ENCODE measurements at regions not wholly inside any gene's neighbourhood (a gene's known extent, or its start where the extent isn't known, plus 50 kb on each side); places are given as distances from the start of the nearest gene placed in this dataset.

DNA sequence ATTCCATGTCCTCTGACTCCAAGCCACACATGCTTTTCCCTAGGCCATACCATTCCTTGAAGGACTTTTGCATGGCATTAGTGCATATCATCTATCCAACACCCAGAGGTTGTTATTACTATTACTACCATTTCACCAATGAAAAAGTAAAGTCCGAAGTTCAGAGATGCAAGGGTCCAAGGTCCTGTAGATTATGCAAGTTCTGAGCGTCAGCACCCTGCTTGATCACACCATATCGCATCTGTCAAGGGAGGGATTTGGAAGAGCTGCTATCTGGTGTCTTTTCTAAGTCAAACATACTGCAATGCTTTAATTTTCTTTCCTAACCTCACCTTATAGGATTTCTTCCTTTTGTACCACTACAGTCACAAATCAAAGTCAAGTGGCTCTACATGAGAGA, 214.7 kb upstream of the CADM1 start:
- H3K27ac Mint-ChIP-seq: no peak overlapping the region
- no peaks in the 10 kb centered on the region for H3K36me3 Mint-ChIP-seq (ENCODE audit: low read depth)
- H3K27me3 Mint-ChIP-seq (ENCODE audit: low read depth): no peaks in the 10 kb centered on the region
- no peak overlapping the region for H3K4me3 Mint-ChIP-seq
- no peaks in the 10 kb centered on the region for H3K9me3 Mint-ChIP-seq
- no peaks in the 10 kb centered on the region for H3K4me1 Mint-ChIP-seq (ENCODE audit: low read depth)

DNA sequence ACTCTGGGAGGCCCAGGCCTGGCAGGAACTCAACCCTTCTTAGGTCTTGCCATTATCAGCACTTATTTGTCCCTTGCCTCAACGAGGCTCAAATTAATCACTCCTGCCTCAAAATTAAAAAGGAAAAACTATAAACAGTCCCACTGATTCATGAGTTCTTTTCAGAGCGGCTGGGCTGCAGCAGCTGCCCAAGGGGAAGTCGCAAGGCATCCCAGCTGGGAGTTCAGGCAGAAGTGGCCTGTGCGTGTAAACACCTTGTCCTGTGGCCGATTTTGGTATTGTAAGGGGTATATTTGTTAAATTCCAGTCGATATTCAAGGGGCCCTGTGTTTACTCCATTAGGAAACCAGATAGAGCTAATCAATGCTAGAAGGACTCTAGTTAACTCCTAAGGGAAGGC, 213.9 kb upstream of the CADM1 start:
- Mint-ChIP-seq H3K27ac (no peak overlapping the region), H3K27me3 (ENCODE audit: low read depth) (no peaks in the 10 kb centered on the region), H3K9me3 (no peaks in the 10 kb centered on the region), H3K36me3 (ENCODE audit: low read depth) (no peaks in the 10 kb centered on the region), H3K4me1 (ENCODE audit: low read depth) (no peaks in the 10 kb centered on the region), H3K4me3 (no peak overlapping the region)

DNA sequence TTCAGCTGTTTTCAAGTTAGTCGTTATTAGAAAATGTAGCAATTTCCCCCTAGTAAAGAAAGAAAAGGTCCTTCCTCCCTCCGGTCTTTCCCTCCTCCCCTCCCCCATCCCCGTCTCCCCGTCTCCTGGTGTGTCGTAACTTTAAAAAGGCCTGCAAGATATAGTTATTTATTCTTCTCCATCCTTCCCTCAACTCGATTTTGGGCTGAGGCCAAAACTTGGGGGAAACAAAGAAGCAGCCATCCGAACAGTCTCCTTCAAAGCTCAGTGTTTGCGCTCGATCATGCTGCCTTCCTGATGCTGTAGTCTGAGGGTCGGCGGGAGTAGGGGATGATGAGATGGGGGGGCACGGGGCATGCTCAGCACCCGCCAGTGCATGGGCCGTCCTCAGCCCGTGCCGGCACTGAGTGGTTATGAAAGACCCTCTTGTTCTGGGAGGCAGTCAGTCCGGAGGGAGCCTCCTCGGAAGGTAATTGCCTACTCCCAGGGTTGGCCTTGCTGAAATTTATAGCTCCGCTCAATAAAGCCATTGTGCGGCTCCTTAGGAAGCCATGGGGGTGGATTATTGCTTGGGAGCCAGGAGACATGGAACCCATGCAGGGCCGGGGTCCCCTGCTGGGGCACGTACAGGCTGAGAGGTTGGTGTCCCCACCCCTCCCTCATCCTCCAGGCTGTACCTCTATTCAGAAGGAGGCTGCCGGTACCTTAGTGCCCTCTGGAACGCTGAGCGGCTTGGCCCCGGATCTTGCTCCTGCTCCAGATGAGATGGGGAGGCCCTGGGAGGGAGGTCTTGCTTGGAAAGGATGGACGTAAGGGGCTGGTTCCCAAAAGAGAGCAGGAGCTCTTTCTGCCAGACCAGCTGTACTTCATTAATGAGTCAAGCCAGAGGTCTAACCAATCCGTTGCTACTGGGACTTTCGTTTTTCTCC, 212.7 kb upstream of the CADM1 start:
- Mint-ChIP-seq H3K4me1 (ENCODE audit: low read depth) (no peaks in the 10 kb centered on the region), H3K9me3 (no peaks in the 10 kb centered on the region), H3K4me3 (no peak overlapping the region), H3K36me3 (ENCODE audit: low read depth) (no peaks in the 10 kb centered on the region), H3K27ac (no peak overlapping the region), H3K27me3 (ENCODE audit: low read depth) (no peaks in the 10 kb centered on the region)

DNA sequence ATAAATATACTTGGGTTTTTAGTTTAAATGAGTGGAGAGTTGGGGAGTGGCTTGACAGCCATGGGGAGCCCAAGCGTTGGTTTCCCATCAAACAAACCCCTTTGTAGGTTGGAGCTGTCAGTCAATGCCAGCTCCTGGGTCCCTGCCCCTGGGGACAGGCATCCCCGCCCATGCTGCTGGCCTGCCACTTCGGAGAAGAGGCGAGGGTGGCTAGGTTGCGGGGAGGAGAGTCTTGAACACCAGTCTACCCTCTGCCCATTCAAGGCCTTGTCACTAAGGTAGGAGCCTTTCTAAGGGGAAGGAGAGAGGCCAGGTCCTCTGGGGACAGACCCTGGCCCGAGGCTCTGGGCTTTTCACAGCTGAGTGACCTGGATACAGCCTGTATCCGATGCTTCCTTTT, 211.9 kb upstream of the CADM1 start:
- Mint-ChIP-seq H3K4me3 (no peak overlapping the region), H3K27me3 (ENCODE audit: low read depth) (no peaks in the 10 kb centered on the region), H3K9me3 (no peaks in the 10 kb centered on the region), H3K36me3 (ENCODE audit: low read depth) (no peaks in the 10 kb centered on the region), H3K4me1 (ENCODE audit: low read depth) (no peaks in the 10 kb centered on the region), H3K27ac (no peak overlapping the region)

DNA sequence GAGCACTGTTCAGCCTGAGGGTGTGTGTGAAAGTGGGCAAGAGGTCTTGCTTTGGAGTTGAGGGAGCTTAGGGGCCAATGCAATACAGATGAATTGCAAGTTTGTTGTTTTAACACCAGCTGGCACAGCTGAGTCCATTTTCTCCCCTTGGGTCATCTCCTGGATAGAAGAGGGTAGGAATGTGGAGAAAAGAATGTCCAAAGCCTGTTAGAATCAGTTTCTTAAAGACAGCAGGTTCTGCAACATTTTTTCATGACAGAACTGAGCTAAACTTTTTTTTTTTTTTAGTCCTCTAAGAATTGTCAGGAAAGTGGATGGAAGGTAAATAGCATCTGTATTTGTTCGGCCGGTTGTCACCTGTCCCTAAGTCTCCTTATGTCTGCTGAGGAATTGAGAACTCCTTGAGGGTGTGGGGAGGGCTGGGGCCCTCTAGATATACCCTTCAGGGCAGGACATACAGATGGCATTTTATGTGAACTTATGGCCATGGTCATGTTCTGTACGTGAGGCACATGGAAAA, 211.1 kb upstream of the CADM1 start:
- Mint-ChIP-seq H3K36me3 (ENCODE audit: low read depth) (no peaks in the 10 kb centered on the region), H3K4me1 (ENCODE audit: low read depth) (no peaks in the 10 kb centered on the region), H3K27ac (no peak overlapping the region), H3K4me3 (no peak overlapping the region), H3K27me3 (ENCODE audit: low read depth) (no peaks in the 10 kb centered on the region), H3K9me3 (no peaks in the 10 kb centered on the region)

DNA sequence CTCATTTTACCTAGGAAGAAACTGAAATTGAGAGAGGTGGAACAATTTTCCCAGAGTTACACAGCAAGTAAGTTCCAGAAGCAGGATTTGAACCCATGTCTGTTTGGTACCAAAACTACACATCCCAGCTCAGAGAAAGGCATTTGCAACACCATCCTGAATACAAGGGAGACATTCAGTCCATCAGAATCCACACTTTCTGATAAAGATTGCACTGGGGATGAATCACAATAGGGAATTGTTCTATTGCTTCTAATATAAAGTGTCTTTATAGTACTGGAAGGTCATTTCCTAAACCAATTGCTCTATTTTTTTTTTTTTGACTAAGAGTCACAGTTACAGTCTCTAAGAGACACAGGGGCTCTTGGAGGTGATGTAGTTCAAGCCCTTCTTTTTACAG, 208.1 kb upstream of the CADM1 start:
- peaks cover 3% of the 10 kb centered on the region for H3K4me1 Mint-ChIP-seq (ENCODE audit: low read depth)
- H3K27me3 Mint-ChIP-seq (ENCODE audit: low read depth): peaks cover 5% of the 10 kb centered on the region
- no peaks in the 10 kb centered on the region for H3K36me3 Mint-ChIP-seq (ENCODE audit: low read depth)
- H3K4me3 Mint-ChIP-seq: no peak overlapping the region
- H3K27ac Mint-ChIP-seq: no peak overlapping the region
- H3K9me3 Mint-ChIP-seq: no peaks in the 10 kb centered on the region

DNA sequence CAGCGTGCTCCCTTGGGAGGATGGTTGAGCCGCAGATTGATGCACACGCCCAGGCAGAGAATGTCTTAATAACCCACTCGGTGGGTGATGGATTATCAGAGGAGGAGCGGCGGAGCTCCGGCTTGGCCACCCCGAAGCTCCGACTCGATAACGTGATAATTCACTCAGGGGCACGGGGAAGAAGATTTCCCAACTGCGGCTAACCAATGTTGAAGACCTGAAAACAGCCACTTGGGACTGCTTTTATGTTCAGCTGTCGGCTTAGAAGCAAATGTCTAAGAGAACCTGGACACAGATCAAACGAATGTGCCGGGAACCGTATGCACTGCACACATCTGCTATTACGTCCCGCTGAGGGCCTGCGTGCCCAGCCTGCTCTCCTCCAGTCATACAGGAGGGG, 206.8 kb upstream of the CADM1 start:
- H3K27me3 Mint-ChIP-seq (ENCODE audit: low read depth): peaks cover 5% of the 10 kb centered on the region
- peaks cover 3% of the 10 kb centered on the region for H3K4me1 Mint-ChIP-seq (ENCODE audit: low read depth)
- H3K36me3 Mint-ChIP-seq (ENCODE audit: low read depth): no peaks in the 10 kb centered on the region
- H3K4me3 Mint-ChIP-seq: no peak overlapping the region
- H3K9me3 Mint-ChIP-seq: no peaks in the 10 kb centered on the region
- H3K27ac Mint-ChIP-seq: no peak overlapping the region

DNA sequence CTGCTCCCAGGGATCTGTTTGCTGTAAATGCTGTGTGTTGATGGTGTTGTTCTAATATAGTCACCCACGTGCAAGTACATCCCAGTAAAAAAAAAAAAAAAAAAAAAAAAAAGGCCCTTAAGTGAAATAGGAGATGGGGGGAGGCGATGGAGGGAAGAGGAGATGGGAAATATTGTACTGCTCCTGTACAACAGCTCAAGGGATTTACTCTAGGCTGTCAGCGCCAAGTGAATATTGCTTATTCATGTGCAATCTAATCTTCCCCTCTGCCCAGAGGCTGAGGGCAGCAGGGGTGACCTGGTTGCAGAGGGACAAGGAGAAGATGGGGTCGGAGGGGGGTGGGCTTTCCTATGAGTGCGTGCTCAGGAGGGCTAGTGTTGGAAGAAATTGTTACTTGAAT, 206.2 kb upstream of the CADM1 start:
- Mint-ChIP-seq H3K36me3 (ENCODE audit: low read depth) (no peaks in the 10 kb centered on the region), H3K4me3 (no peak overlapping the region), H3K9me3 (no peaks in the 10 kb centered on the region), H3K27me3 (ENCODE audit: low read depth) (peaks cover 5% of the 10 kb centered on the region), H3K4me1 (ENCODE audit: low read depth) (peaks cover 3% of the 10 kb centered on the region), H3K27ac (no peak overlapping the region)

DNA sequence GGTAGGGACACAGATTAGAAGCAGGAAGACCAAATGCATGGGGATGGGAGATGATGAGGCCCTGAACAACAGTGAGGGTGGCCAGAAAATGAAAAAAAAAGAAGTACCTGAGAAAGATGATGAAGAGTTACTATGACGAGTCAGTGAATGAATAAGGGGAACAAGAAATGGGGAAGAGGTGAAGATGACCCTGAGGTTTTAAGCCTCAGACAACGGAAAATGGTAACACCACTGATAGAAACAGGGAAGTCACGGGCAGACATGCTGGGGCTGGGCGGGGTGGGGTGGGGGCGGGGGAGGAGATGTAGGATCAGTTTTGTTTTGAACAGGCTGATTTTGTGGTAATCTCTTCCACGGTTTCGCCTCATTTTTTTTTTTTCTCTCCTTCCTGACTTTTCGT, 205.1 kb upstream of the CADM1 start:
- H3K36me3 Mint-ChIP-seq (ENCODE audit: low read depth): no peaks in the 10 kb centered on the region
- peaks cover 5% of the 10 kb centered on the region for H3K27me3 Mint-ChIP-seq (ENCODE audit: low read depth)
- H3K27ac Mint-ChIP-seq: no peak overlapping the region
- peaks cover 3% of the 10 kb centered on the region for H3K4me1 Mint-ChIP-seq (ENCODE audit: low read depth)
- H3K9me3 Mint-ChIP-seq: peaks cover 3% of the 10 kb centered on the region
- H3K4me3 Mint-ChIP-seq: no peak overlapping the region

DNA sequence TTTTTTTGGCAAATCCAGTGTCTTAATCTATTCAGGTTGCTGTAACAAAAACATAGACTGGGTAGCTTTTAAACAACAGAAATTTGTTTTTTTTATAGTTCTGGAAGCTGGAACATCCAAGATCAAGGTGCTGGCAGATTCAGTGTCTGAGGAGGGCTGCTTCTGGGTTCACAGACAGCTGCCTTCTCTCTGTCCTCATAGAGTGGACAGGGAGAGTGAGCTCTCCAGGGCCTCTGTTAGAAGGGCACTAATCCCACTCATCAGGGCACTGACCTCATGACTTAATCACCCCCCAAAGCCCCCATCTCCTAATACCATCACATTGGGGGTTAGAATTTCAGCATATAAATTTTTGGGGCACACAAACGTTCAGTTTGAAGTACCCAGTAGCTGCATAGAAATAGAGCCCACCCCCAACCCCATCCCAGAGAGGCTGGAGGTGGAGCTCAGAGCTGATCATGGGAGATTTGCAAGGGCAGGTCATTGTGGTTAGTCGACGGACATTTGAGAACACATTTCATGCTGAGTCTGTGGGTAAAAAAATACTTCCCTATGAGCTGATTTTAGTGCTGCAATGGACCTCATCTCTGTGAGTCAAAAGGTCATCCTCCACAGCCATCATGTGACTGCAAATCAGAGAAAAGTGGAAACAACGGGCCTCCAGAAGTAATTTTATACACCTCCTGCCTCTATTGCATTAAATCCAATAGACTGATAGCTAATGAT, 203.1 kb upstream of the CADM1 start:
- H3K4me1 Mint-ChIP-seq (ENCODE audit: low read depth): peaks cover 3% of the 10 kb centered on the region
- peaks cover 3% of the 10 kb centered on the region for H3K9me3 Mint-ChIP-seq

DNA sequence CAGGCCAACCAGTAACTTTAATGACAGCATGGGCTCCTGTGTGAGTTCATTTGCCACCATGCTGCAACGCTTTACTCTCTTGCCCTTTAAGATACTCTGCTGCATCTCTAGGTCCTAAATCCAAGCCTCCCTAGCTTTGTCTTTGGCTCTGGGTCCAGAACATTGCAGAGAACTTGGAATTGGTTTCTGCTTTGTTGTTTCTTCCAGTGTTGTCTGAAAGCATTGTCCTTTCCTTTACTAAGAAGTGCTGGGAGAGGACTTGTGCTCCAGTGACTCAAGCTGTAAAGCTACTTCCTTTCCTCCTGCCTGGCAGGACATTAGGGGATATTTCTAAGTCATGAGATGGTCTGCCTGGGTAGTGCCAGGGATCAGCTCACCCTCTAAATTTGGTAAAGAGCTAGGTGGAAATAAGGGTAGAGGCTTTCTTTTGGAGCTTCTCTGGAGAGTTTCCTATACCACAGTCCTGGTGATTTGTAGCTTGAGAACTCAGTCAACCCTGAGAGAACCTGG, 202.5 kb upstream of the CADM1 start:
- Mint-ChIP-seq H3K4me3 (no peak overlapping the region), H3K27ac (no peak overlapping the region), H3K27me3 (ENCODE audit: low read depth) (peaks cover 5% of the 10 kb centered on the region), H3K9me3 (peaks cover 3% of the 10 kb centered on the region), H3K36me3 (ENCODE audit: low read depth) (no peaks in the 10 kb centered on the region), H3K4me1 (ENCODE audit: low read depth) (peaks cover 3% of the 10 kb centered on the region)

More for the DNA sequence above, 203.1 kb upstream of the CADM1 start:
- H3K27me3 Mint-ChIP-seq (ENCODE audit: low read depth): peaks cover 5% of the 10 kb centered on the region
- H3K36me3 Mint-ChIP-seq (ENCODE audit: low read depth): no peaks in the 10 kb centered on the region
- H3K27ac Mint-ChIP-seq: no peak overlapping the region
- H3K4me3 Mint-ChIP-seq: no peak overlapping the region

DNA sequence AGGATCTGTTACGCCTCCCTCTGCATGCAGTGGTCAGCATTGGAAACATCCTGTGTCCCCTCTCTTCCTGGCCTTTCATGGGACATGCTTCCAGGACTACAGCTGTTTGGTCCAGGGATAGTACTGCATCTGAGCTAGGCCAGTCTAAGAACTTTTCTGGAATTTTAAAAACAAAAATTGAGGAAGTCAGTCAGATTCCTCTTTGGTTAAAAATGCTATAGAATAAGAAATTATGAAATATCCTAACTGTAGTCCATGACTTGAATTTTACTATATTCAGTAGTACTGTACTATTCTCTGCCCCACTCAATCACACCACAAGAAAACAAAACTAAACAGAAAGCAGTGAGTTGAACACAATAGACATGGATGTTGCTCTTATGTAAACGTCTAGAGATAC, 201.0 kb upstream of the CADM1 start:
- no peak overlapping the region for H3K27ac Mint-ChIP-seq
- no peak overlapping the region for H3K4me3 Mint-ChIP-seq
- peaks cover 5% of the 10 kb centered on the region for H3K27me3 Mint-ChIP-seq (ENCODE audit: low read depth)
- peaks cover 3% of the 10 kb centered on the region for H3K4me1 Mint-ChIP-seq (ENCODE audit: low read depth)
- H3K36me3 Mint-ChIP-seq (ENCODE audit: low read depth): no peaks in the 10 kb centered on the region
- peaks cover 3% of the 10 kb centered on the region for H3K9me3 Mint-ChIP-seq

DNA sequence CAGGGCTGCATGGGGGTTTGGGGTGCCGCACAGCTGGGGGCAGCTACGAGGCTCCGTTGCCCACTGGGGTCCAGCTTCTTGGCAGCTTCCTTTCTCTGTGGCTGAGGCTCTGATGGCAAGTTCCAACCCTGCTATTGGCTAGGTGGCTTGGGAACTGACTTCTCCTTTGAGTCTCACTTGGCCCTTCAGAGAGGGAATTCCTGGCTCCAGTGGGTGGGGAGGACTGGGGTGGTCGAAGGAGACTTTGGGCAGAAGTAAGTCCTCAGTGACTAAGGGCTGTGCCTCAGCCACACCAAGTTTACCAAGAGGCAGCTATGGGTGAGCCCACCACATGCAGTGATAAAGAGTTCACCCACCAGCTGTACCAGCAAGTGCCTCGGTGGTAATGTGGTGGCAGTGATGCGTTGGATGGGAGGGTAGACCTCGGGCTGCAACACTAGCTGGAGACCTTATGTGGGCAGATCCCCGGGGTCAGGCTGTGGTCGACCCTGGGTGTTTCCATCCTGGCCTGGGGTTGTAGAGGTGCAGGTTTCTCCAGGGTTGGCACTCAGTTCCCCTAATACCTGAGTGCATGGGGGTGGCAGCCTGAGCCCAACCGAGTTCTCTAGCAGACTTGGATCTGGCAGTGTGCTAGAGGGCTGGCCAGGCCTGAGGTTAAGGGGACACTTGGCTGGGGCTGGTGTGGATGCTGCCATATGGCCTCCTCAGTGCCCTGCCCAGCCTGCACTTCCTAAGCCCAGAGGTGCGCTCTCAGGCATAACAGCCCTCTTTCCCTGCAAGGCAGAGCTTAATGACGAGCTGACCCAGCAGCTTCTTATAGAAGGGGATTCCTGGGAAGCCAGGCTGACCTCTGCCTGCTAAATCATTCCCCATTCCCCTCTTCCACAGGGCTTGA, 197.0 kb upstream of the CADM1 start:
- H3K27ac Mint-ChIP-seq: no peak overlapping the region
- no peak overlapping the region for H3K4me3 Mint-ChIP-seq
- no peaks in the 10 kb centered on the region for H3K36me3 Mint-ChIP-seq (ENCODE audit: low read depth)
- no peaks in the 10 kb centered on the region for H3K27me3 Mint-ChIP-seq (ENCODE audit: low read depth)
- H3K9me3 Mint-ChIP-seq: peaks cover 3% of the 10 kb centered on the region
- H3K4me1 Mint-ChIP-seq (ENCODE audit: low read depth): no peaks in the 10 kb centered on the region

DNA sequence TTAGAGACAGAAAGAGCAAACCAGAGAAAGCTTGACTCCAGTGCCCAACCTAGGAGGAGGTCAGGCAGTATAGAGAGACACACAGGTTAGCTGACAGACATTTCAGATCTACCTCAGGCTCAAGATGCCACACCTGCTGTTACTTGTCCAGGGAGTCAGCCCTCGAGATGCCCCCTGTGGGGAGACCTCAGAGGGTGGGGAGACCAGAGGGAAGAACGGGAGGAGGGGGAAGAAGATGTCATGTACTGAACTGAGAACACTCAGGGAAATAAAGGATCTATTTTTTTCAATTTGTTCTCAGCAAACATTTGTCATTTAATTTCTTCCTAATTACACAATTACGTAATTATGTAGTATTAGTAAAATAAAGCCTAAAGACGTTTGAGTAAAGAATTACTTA, 196.3 kb upstream of the CADM1 start:
- H3K36me3 Mint-ChIP-seq (ENCODE audit: low read depth): no peaks in the 10 kb centered on the region

More for the DNA sequence above, 196.3 kb upstream of the CADM1 start:
- H3K4me3 Mint-ChIP-seq: no peak overlapping the region
- H3K4me1 Mint-ChIP-seq (ENCODE audit: low read depth): no peaks in the 10 kb centered on the region
- no peaks in the 10 kb centered on the region for H3K27me3 Mint-ChIP-seq (ENCODE audit: low read depth)
- peaks cover 3% of the 10 kb centered on the region for H3K9me3 Mint-ChIP-seq
- no peak overlapping the region for H3K27ac Mint-ChIP-seq
